ENCODE measurements at regions not wholly inside any gene's neighbourhood (a gene's known extent, or its start where the extent isn't known, plus 50 kb on each side); places are given as distances from the start of the nearest gene placed in this dataset.
"Not testable (repeated sequence)": the region's sequence is repeated elsewhere in the genome, so short reads cannot be mapped to it uniquely, and the experiment has no call there.

- Histone ChIP-seq H3K4me1 (no peaks in the 10 kb centered on the region), H3K9me3 (ENCODE audit: low read depth) (no peaks in the 10 kb centered on the region), H3K79me2 (ENCODE audit: low read depth) (no peaks in the 10 kb centered on the region), H3K27ac (no peak overlapping the region), H2AFZ (replicated peaks) (no peak overlapping the region), H4K20me1 (ENCODE audit: low read depth) (no peaks in the 10 kb centered on the region), H3F3A (ENCODE audit: low read depth) (no peaks in the 10 kb centered on the region), H3K27me3 (no peaks in the 10 kb centered on the region), H3K9ac (no peak overlapping the region), H3K4me2 (no peak overlapping the region), H3K36me3 (no peaks in the 10 kb centered on the region), H3K4me3 (no peak overlapping the region)
- H3K9me3 Mint-ChIP-seq = peaks cover 22% of the 10 kb centered on the region
- H3K4me1 Mint-ChIP-seq = peaks cover 21% of the 10 kb centered on the region
- no peak overlapping the region for H3K4me3 Mint-ChIP-seq
- no peak for DNase-seq (ENCODE audit: low spot score)
- TF ChIP-seq CTCF (IDR thresholded peaks at IDR 0.05) = no peak
- no peak for TF ChIP-seq EZH2 (IDR thresholded peaks at IDR 0.05)
- no peak for TF ChIP-seq EZH2phosphoT487 (IDR thresholded peaks at IDR 0.05)
- H3K36me3 Mint-ChIP-seq = no peaks in the 10 kb centered on the region
- H3K27me3 Mint-ChIP-seq (ENCODE audit: insufficient read depth, low read depth) = peaks cover 4% of the 10 kb centered on the region
- H3K27ac Mint-ChIP-seq = no peak overlapping the region
Measured at GRCh38 chr2:72078773-72079172, 68.9 kb downstream of the CYP26B1 start.

GRCh38 chr2:72077702-72078169, 69.9 kb downstream of the CYP26B1 start:
- TF ChIP-seq EZH2phosphoT487 (IDR thresholded peaks at IDR 0.05) = no peak
- no peak overlapping the region for H3K4me3 ChIP-seq
- H4K20me1 ChIP-seq (ENCODE audit: low read depth) = no peaks in the 10 kb centered on the region
- no peaks in the 10 kb centered on the region for H3F3A ChIP-seq (ENCODE audit: low read depth)
- H3K27ac Mint-ChIP-seq = no peak overlapping the region
- no peak overlapping the region for H3K4me2 ChIP-seq
- H3K36me3 ChIP-seq = no peaks in the 10 kb centered on the region
- DNase-seq (ENCODE audit: low spot score) = no peak
- peaks cover 21% of the 10 kb centered on the region for H3K4me1 Mint-ChIP-seq
- no peaks in the 10 kb centered on the region for H3K4me1 ChIP-seq
- no peak overlapping the region for H3K9ac ChIP-seq
- H2AFZ ChIP-seq (replicated peaks) = no peak overlapping the region
- H3K27me3 Mint-ChIP-seq (ENCODE audit: insufficient read depth, low read depth) = peaks cover 2% of the 10 kb centered on the region
- no peaks in the 10 kb centered on the region for H3K79me2 ChIP-seq (ENCODE audit: low read depth)
- H3K4me3 Mint-ChIP-seq = no peak overlapping the region
- H3K27me3 ChIP-seq = no peaks in the 10 kb centered on the region
- H3K9me3 ChIP-seq (ENCODE audit: low read depth) = no peaks in the 10 kb centered on the region
- no peak overlapping the region for H3K27ac ChIP-seq
- peaks cover 31% of the 10 kb centered on the region for H3K9me3 Mint-ChIP-seq
- H3K36me3 Mint-ChIP-seq = no peaks in the 10 kb centered on the region

GRCh38 chr2:72073373-72073772, 74.3 kb downstream of the CYP26B1 start:
- not testable (repeated sequence) for H3K9me3 ChIP-seq (ENCODE audit: low read depth); DNase-seq (ENCODE audit: low spot score); H3F3A ChIP-seq (ENCODE audit: low read depth); H3K4me3 ChIP-seq; H3K27me3 ChIP-seq; H3K27ac Mint-ChIP-seq; H3K27ac ChIP-seq; H3K36me3 ChIP-seq; H3K4me1 ChIP-seq; H2AFZ ChIP-seq (replicated peaks); H3K27me3 Mint-ChIP-seq (ENCODE audit: insufficient read depth, low read depth); H3K4me3 Mint-ChIP-seq; H4K20me1 ChIP-seq (ENCODE audit: low read depth); H3K79me2 ChIP-seq (ENCODE audit: low read depth); H3K4me2 ChIP-seq; H3K36me3 Mint-ChIP-seq; H3K9ac ChIP-seq
- H3K9me3 Mint-ChIP-seq = peaks cover 35% of the 10 kb centered on the region
- H3K4me1 Mint-ChIP-seq = peaks cover 21% of the 10 kb centered on the region

GRCh38 chr2:72064197-72064596, 83.5 kb downstream of the CYP26B1 start:
- H3K9me3 Mint-ChIP-seq; H3K27me3 Mint-ChIP-seq (ENCODE audit: insufficient read depth, low read depth); H4K20me1 ChIP-seq (ENCODE audit: low read depth); H3K9me3 ChIP-seq (ENCODE audit: low read depth); H3K9ac ChIP-seq; H3K27ac Mint-ChIP-seq; H3K4me2 ChIP-seq; H3F3A ChIP-seq (ENCODE audit: low read depth); H3K4me1 Mint-ChIP-seq; H3K4me3 Mint-ChIP-seq; DNase-seq (ENCODE audit: low spot score); H3K27me3 ChIP-seq; H3K27ac ChIP-seq; H3K36me3 ChIP-seq; H3K4me3 ChIP-seq; H3K79me2 ChIP-seq (ENCODE audit: low read depth); H2AFZ ChIP-seq (replicated peaks); H3K4me1 ChIP-seq; H3K36me3 Mint-ChIP-seq: not testable (repeated sequence)

- Histone ChIP-seq H4K20me1 (ENCODE audit: low read depth) (no peaks in the 10 kb centered on the region), H3K27ac (no peak overlapping the region), H3K79me2 (ENCODE audit: low read depth) (no peaks in the 10 kb centered on the region), H3K9ac (no peak overlapping the region), H3K27me3 (no peaks in the 10 kb centered on the region), H3K4me1 (no peaks in the 10 kb centered on the region), H3K4me2 (no peak overlapping the region), H3F3A (ENCODE audit: low read depth) (no peaks in the 10 kb centered on the region), H2AFZ (replicated peaks) (no peak overlapping the region), H3K36me3 (no peaks in the 10 kb centered on the region), H3K4me3 (no peak overlapping the region), H3K9me3 (ENCODE audit: low read depth) (no peaks in the 10 kb centered on the region)
- no peak for DNase-seq (ENCODE audit: low spot score)
- no peaks in the 10 kb centered on the region for H3K27me3 Mint-ChIP-seq (ENCODE audit: insufficient read depth, low read depth)
- TF ChIP-seq EZH2 (IDR thresholded peaks at IDR 0.05) = no peak
- TF ChIP-seq CTCF (IDR thresholded peaks at IDR 0.05) = no peak
- TF ChIP-seq EZH2phosphoT487 (IDR thresholded peaks at IDR 0.05) = no peak
- no peak overlapping the region for H3K4me3 Mint-ChIP-seq
- H3K27ac Mint-ChIP-seq = no peak overlapping the region
- H3K9me3 Mint-ChIP-seq = peaks cover 4% of the 10 kb centered on the region
- H3K4me1 Mint-ChIP-seq = no peaks in the 10 kb centered on the region
- H3K36me3 Mint-ChIP-seq = no peaks in the 10 kb centered on the region
Measured at GRCh38 chr2:72062336-72062735, 85.3 kb downstream of the CYP26B1 start.

All from neural progenitor cell (in vitro differentiated cells).